Muscle layer of duodenum (tissue), 2 donors: ENCODE measurements at regions not wholly inside any gene's neighbourhood (a gene's known extent, or its start where the extent isn't known, plus 50 kb on each side); places are given as distances from the start of the nearest gene placed in this dataset.

ENCODE experiments used
- H3K27ac ChIP-seq: one replicate; pipeline ENCODE4 v1.7.0; 2013; ENCODE audit warnings: mild to moderate bottlenecking, low read length
- H3K27me3 ChIP-seq: one replicate; pipeline ENCODE4 v1.7.0; 2013; ENCODE audit warnings: low read depth, mild to moderate bottlenecking, control low read depth, low read length
- H3K36me3 ChIP-seq, 2 donors: one replicate each; pipeline ENCODE4 v1.7.0; 2013; ENCODE audit warnings: low read length in 2 of 2, control low read depth in 1 of 2, mild to moderate bottlenecking in 1 of 2; ENCODE audit not compliant: insufficient read depth in 2 of 2, control insufficient read depth in 1 of 2
- H3K4me1 ChIP-seq, 2 donors: one replicate each; pipeline ENCODE4 v1.7.0; 2013; ENCODE audit warnings: low read length in 2 of 2, mild to moderate bottlenecking in 2 of 2, control low read depth in 1 of 2, moderate library complexity in 1 of 2; ENCODE audit not compliant: insufficient read depth in 2 of 2, control insufficient read depth in 1 of 2
- H3K4me3 ChIP-seq, 2 donors: one replicate each; pipeline ENCODE4 v1.7.0; 2013; ENCODE audit warnings: low read length in 2 of 2, low read depth in 1 of 2, mild to moderate bottlenecking in 1 of 2
- H3K9me3 ChIP-seq, 2 donors: one replicate each; pipeline ENCODE4 v1.7.0; 2013; ENCODE audit warnings: low read length in 2 of 2, control low read depth in 1 of 2, mild to moderate bottlenecking in 1 of 2; ENCODE audit not compliant: control insufficient read depth in 1 of 2
- donor health status: healthy.

DNA sequence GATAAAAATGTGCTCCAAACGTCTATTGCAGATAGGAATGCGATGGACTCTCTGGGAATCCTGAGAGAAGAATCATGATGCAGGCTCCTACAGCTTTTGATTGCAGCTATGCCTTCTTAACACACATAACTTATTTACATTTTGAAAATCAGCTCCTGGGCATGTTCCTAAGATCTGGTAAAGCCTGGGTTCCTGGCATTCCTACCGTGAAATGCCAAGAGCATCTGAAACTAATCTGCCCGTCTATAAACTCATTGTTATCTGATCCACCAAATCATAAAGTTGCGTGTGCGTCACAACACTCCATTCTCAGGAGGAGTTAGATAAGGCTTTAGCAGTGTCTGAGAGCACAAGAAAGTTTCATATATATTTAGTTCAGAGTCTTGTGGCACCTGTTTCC, 79.0 kb upstream of the VGLL3 start:
- Histone ChIP-seq H3K36me3 (no peaks in the 10 kb centered on the region), H3K4me3 (no peak overlapping the region), H3K27me3 (no peaks in the 10 kb centered on the region), H3K9me3 (no peaks in the 10 kb centered on the region), H3K27ac (no peak overlapping the region), H3K4me1 (no peaks in the 10 kb centered on the region)

GRCh38 chr3:87069021-87069420, 78.1 kb upstream of the VGLL3 start:
- Histone ChIP-seq H3K27ac (no peak overlapping the region), H3K27me3 (no peaks in the 10 kb centered on the region), H3K4me3 (no peak overlapping the region), H3K36me3 (no peaks in the 10 kb centered on the region), H3K4me1 (no peaks in the 10 kb centered on the region), H3K9me3 (no peaks in the 10 kb centered on the region)

DNA sequence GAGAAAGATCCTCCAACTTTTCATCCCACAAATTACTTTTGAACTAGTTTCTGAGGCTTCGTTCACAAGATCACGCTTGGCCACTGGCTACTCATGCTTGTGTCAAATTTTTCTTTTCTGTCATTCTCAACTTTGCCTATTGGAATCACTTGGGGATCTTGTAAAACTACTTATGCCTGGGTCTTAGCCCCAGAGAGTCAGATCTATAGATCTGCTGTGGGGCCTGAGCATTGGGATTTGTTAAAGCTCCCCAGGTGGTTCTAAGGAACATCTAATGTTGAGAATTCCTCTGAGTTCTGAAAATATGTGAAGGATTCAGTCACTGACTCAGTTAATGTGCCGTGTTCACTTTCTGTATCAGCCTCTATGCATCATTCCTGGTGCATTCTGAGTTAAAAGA, 71.7 kb upstream of the VGLL3 start:
- no peaks in the 10 kb centered on the region for H3K27me3 ChIP-seq
- H3K36me3 ChIP-seq = no peaks in the 10 kb centered on the region
- H3K27ac ChIP-seq = no peak overlapping the region
- H3K4me1 ChIP-seq = no peaks in the 10 kb centered on the region
- no peaks in the 10 kb centered on the region for H3K9me3 ChIP-seq
- no peak overlapping the region for H3K4me3 ChIP-seq

- Histone ChIP-seq H3K4me1 (no peaks in the 10 kb centered on the region), H3K27me3 (no peaks in the 10 kb centered on the region), H3K4me3 (no peak overlapping the region), H3K27ac (no peak overlapping the region), H3K36me3 (no peaks in the 10 kb centered on the region), H3K9me3 (peaks cover 0 to 2% of the 10 kb centered on the region in 2 donors)
Observed at GRCh38 chr3:87057474-87057873, 66.5 kb upstream of the VGLL3 start.

GRCh38 chr3:87053553-87053952, 62.6 kb upstream of the VGLL3 start:
- Histone ChIP-seq H3K27ac (no peak overlapping the region), H3K4me3 (no peak overlapping the region), H3K4me1 (no peaks in the 10 kb centered on the region), H3K27me3 (no peaks in the 10 kb centered on the region), H3K9me3 (peaks cover 0 to 2% of the 10 kb centered on the region in 2 donors), H3K36me3 (no peaks in the 10 kb centered on the region)

- no peaks in the 10 kb centered on the region for H3K27me3 ChIP-seq
- H3K9me3 ChIP-seq = peaks cover 0 to 2% of the 10 kb centered on the region in 2 donors
- no peaks in the 10 kb centered on the region for H3K36me3 ChIP-seq
- no peak overlapping the region for H3K27ac ChIP-seq
- no peak overlapping the region for H3K4me3 ChIP-seq
- no peaks in the 10 kb centered on the region for H3K4me1 ChIP-seq
Observed at GRCh38 chr3:87052499-87053260, 61.7 kb upstream of the VGLL3 start.

- Histone ChIP-seq H3K4me1 (no peaks in the 10 kb centered on the region), H3K27ac (no peak overlapping the region), H3K27me3 (no peaks in the 10 kb centered on the region), H3K36me3 (no peaks in the 10 kb centered on the region), H3K4me3 (no peak overlapping the region), H3K9me3 (no peaks in the 10 kb centered on the region)
Observed at GRCh38 chr3:87047852-87048251, 56.9 kb upstream of the VGLL3 start.

DNA sequence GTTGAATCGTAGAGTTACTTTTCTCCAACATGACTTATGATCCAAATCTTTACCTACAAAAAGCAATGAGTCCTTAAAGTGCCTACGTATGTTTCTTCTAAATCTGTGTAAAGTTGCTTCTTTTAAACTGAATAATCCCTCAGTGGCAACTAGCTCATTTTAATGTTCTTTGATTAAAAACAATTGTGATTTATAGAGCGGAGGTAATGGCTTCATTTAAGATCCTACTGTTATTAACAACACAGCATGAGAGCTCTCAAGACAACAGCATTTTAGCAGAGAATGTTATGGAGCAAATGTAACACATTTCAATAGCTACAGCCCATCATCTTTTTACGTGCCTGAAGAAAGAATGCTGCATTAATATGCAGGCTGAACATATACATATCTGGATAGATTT, 55.3 kb upstream of the VGLL3 start:
- Histone ChIP-seq H3K4me3 (no peak overlapping the region), H3K27ac (no peak overlapping the region), H3K27me3 (no peaks in the 10 kb centered on the region), H3K36me3 (no peaks in the 10 kb centered on the region), H3K9me3 (no peaks in the 10 kb centered on the region), H3K4me1 (no peaks in the 10 kb centered on the region)

GRCh38 chr3:87045473-87045872, 54.5 kb upstream of the VGLL3 start:
- Histone ChIP-seq H3K4me3 (no peak overlapping the region), H3K4me1 (no peaks in the 10 kb centered on the region), H3K27me3 (no peaks in the 10 kb centered on the region), H3K27ac (no peak overlapping the region), H3K36me3 (no peaks in the 10 kb centered on the region), H3K9me3 (no peaks in the 10 kb centered on the region)

DNA sequence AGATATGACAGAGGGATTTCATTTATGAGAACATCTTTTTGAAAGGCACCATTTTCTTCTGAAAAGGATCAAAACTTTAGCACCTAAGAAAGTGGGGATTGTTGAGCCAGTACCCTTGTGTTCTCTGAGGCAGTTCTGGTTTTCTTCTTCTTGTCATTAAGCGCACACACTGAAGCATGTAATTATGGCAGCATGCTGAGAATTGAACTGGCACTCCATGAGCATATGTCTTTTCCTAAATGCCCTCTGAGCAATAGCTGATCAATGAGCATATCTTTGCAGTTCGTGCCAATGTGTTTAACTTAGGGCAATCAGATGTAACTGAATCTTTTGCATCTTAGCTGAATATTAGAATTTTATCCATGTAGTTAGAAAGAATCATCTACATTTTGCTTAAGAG, 53.9 kb upstream of the VGLL3 start:
- no peaks in the 10 kb centered on the region for H3K9me3 ChIP-seq
- no peak overlapping the region for H3K4me3 ChIP-seq
- H3K36me3 ChIP-seq = no peaks in the 10 kb centered on the region
- no peaks in the 10 kb centered on the region for H3K27me3 ChIP-seq
- H3K27ac ChIP-seq = no peak overlapping the region
- H3K4me1 ChIP-seq = no peaks in the 10 kb centered on the region

DNA sequence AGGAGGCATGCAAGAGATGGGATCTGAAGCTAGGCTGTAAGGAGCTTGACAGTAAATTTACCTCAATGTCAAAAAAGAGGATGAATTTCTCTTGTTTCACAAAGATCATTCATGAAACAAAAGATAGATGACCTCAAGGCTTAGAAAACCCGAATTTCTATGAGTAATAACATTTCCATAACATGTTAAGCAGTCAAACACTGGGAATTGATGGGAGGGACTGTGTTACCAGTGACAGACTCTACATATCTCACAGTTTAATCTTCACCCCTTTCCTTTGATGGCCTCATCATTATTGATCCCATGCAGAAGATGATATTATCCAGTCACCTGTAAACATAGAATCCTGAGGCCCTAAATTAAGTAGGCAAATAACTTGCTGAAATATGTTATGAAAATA, 53.5 kb upstream of the VGLL3 start:
- no peak overlapping the region for H3K4me3 ChIP-seq
- H3K27ac ChIP-seq = no peak overlapping the region
- H3K36me3 ChIP-seq = no peaks in the 10 kb centered on the region
- H3K4me1 ChIP-seq = no peaks in the 10 kb centered on the region
- no peaks in the 10 kb centered on the region for H3K9me3 ChIP-seq
- H3K27me3 ChIP-seq = no peaks in the 10 kb centered on the region

DNA sequence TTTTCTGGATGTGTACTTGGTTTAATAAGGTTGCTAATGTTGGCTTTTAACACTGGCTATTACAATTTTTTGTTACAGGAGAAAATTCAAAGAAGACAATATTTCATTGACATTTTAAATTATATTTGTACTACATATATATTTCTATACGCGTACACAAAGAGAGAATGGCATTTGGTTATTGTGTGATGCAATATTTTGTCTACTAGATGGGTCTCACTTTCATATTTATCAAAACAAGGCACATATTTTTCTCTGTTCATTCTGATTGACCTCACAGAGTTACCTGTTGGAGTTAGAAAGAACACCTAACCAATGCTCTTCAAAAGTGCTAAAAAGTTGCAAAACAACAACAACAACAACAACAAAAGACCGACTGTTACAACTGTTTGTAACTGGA, 50.2 kb upstream of the VGLL3 start:
- Histone ChIP-seq H3K27me3 (no peaks in the 10 kb centered on the region), H3K27ac (no peak overlapping the region), H3K4me1 (no peaks in the 10 kb centered on the region), H3K9me3 (no peaks in the 10 kb centered on the region), H3K36me3 (no peaks in the 10 kb centered on the region), H3K4me3 (no peak overlapping the region)
